Fibroblast of pulmonary artery (primary cell): ENCODE measurements at regions not wholly inside any gene's neighbourhood (a gene's known extent, or its start where the extent isn't known, plus 50 kb on each side); places are given as distances from the start of the nearest gene placed in this dataset.

Experiments
- DNase-seq: peaks from one replicate; pipeline ENCODE4 v3.0.0-alpha.2; 2010; ENCODE audit warnings: low read depth
- H3K4me3 ChIP-seq: replicated peaks from 2 replicates; pipeline ENCODE4 v1.5.1; 2011; ENCODE audit warnings: low read depth, mild to moderate bottlenecking, control low read depth, low read length, moderate library complexity
- CTCF ChIP-seq: IDR thresholded peaks from 2 replicates; pipeline ENCODE4 v1.5.1; 2011; ENCODE audit warnings: mild to moderate bottlenecking, control low read depth, low read length, inconsistent platforms; ENCODE audit errors: missing control alignments

GRCh38 chr22:49704345-49705215, 123.1 kb downstream of the BRD1 start:
- DNase-seq: no peak
- TF ChIP-seq CTCF: no peak
- no peak overlapping the region for H3K4me3 ChIP-seq

- no peak for DNase-seq
- no peak overlapping the region for H3K4me3 ChIP-seq
- TF ChIP-seq CTCF: no peak
These were observed 123.7 kb downstream of the BRD1 start for GRCh38 chr22:49703990-49704344.

GRCh38 chr22:49703505-49703904, 124.2 kb downstream of the BRD1 start:
- TF ChIP-seq CTCF: no peak
- no peak for DNase-seq
- no peak overlapping the region for H3K4me3 ChIP-seq

- TF ChIP-seq CTCF: no peak
- no peak for DNase-seq
- no peak overlapping the region for H3K4me3 ChIP-seq
These were observed 125.6 kb downstream of the BRD1 start for GRCh38 chr22:49702068-49702397.

- no peak for DNase-seq
- H3K4me3 ChIP-seq: no peak overlapping the region
- peak; percentile 33 for TF ChIP-seq CTCF
These were observed 126.1 kb downstream of the BRD1 start for GRCh38 chr22:49701380-49702067.

- DNase-seq: no peak
- no peak for TF ChIP-seq CTCF
- H3K4me3 ChIP-seq: no peak overlapping the region
These were observed 127.7 kb downstream of the BRD1 start for GRCh38 chr22:49699928-49700498.
